H4 (cell line): ENCODE measurements at regions not wholly inside any gene's neighbourhood (a gene's known extent, or its start where the extent isn't known, plus 50 kb on each side); places are given as distances from the start of the nearest gene placed in this dataset.
"Not testable (repeated sequence)": the region's sequence is repeated elsewhere in the genome, so short reads cannot be mapped to it uniquely, and the experiment has no call there.

Source experiments
- DNase-seq: peaks from one replicate; pipeline ENCODE4 v3.0.0-alpha.2; 2015; ENCODE audit warnings: low spot score

DNA sequence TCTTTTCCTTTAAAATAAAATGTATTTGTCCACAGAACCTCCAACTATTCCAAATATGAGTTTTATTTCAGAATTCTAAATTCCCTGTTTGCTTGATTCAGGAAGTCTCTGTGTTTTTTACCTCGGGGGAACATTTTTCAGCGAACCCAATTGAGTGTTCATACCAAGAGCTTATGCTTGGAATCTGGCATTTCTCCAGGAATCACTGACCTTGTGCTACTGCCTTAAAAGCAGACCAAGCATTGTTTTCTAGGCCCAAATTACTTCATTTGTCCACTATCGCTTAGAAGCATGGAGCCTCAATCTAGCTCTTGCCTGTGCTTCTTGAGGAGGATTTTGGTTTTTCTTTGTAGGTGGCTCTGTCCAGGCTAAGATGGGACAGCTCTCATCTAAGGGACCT, 59.4 kb downstream of the EBLN1 start:
- DNase-seq, result no peak

DNA sequence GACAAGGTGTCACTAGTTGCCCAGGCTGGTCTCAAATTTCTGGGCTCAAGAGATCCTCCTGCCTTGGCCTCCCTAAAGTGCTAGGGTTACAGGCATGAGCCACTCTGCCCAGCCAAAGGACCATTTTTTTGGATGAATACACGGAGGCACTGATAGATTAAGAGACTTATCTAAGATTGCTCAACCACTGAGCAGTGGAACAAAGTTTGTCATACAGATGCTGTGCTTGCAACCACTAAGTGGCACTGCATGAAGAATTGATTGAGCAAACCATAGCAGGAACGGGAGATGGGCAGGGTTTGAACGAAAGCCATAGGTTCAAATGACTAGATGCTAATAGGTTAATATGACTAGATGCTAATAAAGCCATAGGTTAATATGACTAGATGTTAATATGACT, 61.1 kb downstream of the EBLN1 start:
- no peak for DNase-seq

DNA sequence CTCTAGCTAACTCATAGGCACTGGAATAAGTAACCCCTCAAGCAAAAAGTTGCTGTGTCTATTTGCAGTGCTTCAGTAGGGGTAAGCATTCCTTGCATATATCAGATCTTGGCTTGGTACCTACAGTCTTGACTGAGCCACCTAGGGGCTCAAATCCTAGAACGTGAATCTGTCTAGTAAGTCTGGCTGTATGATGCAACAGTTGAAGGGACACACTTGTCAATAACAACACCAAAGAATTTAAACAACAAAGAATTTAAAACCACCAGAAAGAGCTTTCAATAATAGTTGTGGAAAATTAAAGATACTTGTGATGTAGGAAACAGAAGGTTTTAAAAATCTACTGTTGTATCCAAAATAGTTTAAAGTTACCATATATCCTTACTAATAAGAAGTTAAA, 65.4 kb downstream of the EBLN1 start:
- DNase-seq, result no peak

DNA sequence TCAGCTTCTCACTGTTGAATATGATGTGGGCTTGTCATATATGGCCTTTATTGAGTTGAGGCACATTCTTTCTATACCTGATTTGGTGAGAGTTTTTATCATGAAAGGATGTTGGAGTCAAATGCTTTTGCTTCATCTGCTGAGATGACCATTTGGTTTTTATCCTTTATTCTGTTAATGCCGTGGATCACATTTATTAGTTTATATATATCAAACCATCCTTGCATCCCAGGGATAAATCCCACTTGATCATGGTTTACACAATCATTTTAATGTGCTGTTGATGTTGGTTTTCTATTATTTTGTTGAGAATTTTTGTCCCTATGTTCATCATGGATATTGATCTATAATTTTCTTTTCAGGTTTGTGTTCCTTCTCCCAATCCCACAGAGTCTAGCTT, 67.0 kb downstream of the EBLN1 start:
- no peak for DNase-seq

DNA sequence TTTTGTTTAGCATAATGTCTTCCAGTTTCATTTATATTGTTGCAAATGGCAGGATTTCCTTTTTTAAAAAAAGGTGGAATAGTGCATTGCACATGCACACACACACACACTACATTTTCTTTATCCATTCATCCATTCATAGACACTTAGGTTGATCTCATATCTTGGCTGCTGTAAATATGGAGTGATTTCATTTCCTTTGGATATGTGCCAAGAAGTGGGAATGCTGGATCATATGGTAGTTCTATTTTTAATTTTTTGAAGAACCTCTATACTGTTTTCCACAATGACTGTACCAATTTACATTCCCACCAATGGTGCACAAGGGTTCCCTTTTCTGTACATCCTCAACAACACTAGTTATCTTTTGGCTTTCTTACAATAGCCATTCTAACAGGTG, 68.9 kb downstream of the EBLN1 start:
- DNase-seq, result no peak

DNA sequence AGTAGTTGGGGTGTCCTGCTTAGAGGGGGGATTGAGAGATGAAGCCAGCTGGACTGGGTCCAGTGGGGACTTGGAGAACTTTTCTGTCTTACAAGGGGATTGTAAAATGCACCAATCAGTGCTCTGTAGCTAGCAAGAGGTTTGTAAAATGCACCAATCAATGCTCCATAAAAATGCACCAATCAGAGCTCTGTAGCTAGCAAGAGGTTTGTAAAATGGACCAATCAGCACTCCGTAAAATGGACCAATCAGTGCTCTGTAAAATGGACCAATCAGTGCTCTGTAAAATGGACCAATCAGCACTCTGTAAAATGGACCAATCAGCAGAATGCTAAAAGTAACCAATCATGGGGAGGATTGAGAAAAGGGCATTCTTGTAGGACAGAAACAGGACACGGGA, 71.9 kb downstream of the EBLN1 start:
- DNase-seq, result not testable (repeated sequence)

DNA sequence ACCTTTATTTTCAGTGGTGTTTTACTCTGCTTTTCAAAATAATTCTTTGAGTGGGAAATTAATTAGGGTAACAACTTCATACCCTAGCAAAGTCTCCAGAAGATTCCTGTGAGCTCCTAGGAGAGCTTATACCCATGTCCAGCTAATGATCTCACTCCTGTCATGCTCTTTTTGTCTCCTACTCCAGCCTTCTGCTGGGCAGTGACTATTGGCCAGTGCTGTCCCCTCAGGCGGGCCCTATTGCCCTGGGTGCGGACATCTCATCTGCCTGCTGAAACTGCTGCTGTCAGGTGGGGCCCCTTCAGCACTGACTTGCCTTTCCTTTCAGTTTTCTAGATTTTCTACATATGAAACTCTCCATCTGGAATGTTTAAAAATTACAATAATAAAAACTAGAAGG, 80.3 kb downstream of the EBLN1 start:
- no peak for DNase-seq

DNA sequence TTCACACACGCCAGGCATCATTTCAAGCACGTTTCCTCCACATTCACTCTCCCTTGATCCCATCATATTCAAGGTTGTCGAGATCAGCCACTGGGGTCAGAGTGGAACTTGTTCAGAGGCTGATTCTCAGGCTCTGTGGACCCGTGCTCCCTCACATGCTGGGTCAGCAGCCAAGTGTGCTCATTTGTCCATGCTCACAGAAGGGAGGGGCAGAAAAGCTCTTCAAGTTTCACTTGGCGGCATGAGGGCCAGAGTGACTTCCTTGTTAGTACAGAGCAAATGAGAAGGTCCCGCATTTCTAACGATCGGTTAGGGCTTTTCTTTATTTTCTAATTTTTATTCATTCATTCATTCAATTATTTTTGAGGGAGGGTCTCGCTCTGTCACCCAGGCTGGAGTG, 82.2 kb downstream of the EBLN1 start:
- no peak for DNase-seq

DNA sequence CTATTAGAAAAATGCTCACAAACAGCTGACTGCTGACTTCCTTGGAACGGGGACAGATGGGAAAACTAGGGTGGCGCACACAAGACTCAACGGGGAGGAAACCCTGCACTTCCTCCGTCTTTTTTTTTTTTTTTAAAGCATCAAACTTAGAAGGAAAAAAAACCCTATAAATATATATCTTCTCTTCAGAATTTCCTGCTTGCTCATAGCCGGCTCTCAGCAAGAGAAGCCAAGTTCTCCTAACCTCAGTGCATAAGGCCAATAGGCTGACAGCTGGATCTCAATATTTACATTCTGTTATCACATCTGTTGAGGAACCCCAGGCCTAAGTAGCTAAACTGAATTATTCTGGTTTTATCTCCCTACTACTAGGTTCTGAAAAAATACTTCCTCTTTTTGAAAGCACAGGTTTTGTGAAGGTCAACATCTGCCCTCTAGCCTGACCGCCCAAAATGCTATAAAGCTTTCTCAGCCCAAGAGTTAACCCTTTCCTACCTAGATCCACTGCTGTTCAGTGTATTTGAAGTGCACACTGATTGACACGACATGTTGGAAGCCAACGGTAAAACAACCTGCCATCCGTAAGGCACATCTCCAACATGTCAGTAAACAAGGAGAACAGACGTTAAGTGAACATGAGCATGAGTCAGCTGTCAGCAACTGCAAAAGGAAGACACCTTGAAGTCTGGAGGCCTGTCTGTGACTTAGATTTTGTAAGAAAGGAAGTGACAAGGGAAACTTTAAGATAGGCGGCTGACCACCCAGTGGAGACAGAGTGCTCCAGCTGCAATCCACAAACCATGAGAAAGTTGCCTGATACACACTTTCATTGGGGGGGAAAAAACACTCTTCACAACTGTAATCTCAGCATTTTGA, 83.8 kb downstream of the EBLN1 start:
- no peak for DNase-seq

DNA sequence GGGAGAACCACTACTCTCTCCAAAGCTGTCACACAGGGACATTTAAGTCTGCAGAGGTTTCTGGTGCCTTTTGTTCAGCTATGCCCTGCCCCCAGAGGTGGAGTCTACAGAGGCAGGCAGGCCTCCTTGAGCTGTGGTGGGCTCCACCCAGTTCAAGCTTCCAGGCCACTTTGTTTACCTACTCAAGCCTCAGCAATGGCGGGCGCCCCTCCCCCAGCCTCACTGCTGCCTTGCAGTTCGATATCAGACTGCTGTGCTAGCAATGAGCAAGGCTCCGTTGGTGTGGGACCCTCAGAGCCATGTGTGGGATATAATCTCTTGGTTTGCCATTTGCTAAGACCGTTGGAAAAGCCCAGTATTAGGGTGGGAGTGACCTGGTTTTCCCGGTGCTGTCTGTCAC, 87.0 kb downstream of the EBLN1 start:
- DNase-seq, result not testable (repeated sequence)

DNA sequence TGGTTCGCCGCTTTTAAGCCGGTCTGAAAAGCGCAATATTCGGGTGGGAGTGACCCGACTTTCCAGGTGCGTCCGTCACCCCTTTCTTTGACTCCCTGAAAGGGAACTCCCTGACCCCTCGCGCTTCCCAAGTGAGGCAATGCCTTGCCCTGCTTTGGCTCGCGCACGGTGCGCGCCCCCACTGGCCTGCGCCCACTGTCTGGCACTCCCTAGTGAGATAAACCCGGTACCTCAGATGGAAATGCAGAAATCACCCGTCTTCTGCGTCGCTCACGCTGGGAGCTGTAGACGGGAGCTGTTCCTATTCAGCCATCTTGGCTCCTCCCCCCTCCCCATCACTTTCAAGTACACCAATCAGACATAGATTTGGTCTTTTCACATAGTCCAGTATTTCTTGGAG, 88.2 kb downstream of the EBLN1 start:
- DNase-seq, result not testable (repeated sequence)

DNA sequence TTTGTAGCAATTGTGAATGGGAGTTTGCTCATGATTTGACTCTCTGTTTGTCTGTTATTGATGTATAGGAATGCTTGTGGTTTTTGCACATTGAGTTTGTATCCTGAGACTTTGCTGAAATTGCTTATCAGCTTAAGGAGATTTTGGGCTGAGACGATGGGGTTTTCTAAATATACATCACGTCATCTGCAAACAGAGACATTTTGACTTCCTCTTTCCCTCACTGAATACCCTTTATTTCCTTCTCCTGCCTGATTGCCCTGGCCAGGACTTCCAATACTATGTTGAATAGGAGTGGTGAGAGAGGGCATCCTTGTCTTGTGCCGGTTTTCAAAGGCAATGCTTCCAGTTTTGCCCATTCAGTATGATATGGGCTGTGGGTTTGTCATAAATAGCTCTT, 96.6 kb downstream of the EBLN1 start:
- DNase-seq, result not testable (repeated sequence)

DNA sequence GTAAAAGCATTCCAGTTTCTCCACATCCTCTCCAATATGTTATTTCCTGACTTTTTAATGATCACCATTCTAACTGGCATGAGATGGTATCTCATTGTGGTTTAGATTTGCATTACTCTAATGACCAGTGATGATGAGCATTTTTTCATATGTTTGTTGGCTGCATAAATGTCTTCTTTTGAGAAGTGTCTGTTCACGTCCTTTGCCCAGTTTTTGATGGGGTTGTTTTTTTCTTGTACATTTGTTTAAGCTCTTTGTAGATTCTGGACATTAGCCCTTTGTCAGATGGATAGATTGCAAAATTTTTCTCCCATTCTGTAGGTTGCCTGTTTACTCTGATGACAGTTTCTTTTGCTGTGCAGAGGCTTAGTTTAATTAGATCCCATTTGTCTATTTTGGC, 97.7 kb downstream of the EBLN1 start:
- not testable (repeated sequence) for DNase-seq

DNA sequence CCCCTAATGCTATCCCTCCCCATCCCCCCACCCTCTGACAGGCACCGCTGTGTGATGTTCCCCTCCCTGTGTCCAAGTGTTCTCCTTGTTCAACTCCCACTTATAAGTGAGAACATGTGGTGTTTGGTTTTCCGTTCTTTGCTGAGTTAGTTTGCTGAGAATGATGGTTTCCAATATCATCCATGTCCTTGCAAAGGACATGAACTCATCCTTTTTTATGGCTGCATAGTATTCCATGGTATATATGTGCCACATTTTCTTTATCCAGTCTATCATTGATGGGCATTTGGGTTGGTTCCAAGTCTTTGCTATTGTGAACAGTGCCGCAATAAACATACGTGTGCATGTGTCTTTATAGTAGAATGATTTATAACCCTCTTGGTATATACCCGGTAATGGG, 98.2 kb downstream of the EBLN1 start:
- not testable (repeated sequence) for DNase-seq

DNA sequence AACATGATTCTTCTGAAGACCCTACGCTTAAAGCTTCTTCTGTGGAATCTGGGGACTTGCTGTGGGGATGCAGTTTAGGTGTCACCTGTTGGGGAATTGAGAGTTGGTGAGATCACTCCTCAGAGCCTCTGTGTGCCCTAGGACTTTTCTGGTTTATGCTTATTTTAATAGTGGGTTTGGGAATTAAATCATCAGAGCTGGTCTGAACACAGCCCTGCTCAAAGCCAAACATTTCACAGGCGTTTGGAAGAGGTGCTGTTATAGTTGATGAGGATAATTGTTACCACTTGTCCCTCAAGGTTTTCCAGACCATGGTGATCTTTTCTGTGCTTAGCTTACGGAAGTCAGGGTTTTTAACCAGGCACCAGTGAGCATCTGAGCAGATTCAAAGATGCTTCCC, 106.1 kb downstream of the EBLN1 start:
- no peak for DNase-seq

DNA sequence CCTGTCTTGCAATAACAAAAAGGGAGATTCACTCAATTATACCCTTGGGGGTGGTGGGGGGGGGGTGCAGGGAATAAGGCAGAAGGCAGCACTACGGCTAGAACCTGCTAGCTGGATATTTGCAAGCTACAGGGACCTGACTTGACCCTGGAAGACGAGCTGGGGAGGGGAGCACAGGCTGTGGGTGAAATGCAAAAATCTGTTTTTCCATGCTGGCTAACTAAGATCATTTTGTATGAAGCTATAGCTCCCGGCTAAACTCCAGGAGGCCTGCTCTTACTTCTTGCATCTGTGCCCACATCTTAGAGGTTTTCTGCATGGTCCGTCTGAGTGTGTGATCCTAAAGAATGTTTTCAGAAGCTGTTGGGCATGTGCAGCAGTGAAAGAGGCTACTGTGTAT, 106.6 kb downstream of the EBLN1 start:
- DNase-seq, result no peak

DNA sequence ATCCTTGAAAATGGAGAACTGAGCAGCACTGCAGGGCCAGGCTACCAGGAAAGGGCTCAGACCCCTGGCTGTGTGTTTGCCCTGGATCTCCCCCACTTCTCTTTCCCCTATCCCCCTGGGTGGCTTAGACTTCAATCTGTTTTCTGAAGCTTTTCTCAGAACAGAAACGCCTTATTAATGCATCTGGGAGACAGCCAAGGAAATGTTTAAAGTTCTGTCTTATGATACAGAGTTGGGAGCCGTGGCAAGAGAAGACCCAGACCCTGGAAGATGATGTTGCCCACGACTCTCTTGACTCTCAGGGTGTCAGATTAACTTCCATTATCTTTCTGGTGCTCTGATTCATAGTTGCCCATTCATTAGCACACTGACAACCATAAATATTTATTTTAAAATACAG, 107.1 kb downstream of the EBLN1 start:
- DNase-seq, result no peak

DNA sequence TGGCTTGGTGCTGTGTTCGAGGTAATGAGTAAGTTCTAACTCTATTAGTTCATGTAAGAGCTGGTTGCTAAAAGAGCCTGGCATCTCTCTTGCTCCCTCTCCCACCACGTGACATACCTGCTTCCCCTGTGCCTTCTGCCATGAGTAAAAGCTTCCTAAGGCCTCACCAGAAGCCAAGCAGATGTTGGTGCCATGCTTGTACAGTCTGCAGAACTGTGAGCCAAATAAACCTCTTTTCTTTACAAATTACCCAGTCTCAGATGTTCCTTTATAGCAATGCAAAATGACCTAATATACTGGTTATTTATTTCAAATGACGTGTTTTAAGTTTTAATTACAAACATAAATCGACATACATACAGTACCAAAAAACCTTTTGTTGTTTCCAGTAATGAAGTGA, 101.7 kb upstream of the DNAJC1 start:
- no peak for DNase-seq

DNA sequence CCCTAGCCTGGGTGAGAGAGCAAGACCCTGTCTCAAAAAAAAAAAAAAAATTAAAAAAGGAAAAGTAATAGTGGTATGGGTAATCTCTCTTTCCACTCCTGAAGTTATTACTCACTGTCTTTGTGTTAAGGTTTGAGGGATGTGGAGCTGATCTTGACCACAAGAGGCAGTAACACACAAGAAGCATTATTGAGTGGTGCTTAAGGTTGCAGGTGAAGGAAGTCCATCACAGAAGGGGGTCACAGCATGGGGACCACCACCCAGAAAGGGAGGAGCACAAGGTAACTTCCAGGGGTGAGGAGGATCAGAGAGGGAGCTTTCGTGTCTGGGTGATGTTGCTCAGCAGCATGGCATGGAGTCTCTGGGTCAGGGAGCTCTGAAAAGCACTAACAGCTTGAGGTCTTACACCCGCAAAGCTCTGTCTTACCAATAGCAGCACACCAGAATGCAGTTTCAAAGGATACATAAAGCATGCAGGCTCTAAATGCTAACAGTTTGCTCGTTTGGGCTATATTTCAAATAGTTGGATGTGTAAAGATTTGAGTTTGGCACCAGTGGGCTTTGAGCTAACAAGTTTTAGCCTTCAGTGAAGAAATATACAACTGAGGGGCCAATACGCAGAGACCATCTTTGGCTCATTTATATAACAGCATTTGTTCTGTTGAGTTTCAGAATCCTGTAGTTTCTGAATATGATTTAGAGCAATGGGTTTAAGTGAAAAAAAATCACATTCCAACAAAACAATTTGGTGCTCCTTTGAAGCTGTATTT, 100.4 kb upstream of the DNAJC1 start:
- no peak for DNase-seq

DNA sequence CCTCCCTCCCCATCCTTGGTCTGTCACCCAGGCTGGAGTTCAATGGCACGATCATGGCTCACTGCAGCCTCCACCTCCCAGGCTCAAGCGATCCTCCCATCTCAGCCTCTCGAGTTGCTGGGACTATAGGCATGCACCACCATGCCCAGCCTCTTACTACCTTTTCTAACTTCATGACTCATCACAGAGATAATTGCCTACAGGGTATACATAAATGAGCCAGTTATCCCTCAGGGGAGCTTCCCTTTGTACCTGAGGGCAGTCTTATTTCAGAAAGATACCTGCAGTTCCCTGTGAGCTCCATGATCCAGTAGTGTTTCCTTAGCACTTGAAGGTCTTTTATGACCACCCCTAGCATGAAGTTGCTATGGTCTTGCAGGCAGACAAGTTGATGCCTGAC, 94.2 kb upstream of the DNAJC1 start:
- DNase-seq, result no peak

DNA sequence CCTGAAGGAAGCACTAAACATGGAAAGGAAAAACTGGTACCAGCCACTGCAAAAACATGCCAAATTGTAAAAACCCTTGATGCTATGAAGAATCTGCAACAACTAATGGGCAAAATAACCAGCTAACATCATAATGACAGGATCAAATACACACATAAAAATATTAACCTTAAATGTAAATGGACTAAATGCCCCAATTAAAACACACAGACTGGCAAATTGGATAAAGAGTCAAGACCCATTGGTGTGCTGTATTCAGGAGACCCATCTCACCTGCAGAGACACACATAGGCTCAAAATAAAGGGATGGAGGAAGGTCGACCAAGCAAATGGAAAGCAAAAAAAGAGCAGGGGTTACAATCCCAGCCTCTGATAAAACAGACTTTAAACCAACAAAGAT, 87.7 kb upstream of the DNAJC1 start:
- not testable (repeated sequence) for DNase-seq

DNA sequence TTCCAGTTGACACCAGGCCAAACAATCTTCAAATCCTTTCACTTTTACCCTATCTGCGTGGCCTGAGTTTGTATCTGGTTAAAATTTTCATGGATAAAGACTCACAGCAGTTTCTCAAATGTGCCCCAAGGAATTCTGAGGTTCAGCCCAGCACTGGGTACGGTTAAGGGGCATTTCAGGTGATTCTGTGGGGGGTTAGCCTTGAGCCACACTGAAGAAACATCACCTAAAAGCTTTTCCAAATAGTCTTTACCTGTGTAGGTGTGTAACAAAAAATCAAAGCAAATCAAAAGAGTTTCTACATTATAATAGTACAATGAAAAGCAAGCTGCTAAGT, 83.8 kb upstream of the DNAJC1 start:
- no peak for DNase-seq

DNA sequence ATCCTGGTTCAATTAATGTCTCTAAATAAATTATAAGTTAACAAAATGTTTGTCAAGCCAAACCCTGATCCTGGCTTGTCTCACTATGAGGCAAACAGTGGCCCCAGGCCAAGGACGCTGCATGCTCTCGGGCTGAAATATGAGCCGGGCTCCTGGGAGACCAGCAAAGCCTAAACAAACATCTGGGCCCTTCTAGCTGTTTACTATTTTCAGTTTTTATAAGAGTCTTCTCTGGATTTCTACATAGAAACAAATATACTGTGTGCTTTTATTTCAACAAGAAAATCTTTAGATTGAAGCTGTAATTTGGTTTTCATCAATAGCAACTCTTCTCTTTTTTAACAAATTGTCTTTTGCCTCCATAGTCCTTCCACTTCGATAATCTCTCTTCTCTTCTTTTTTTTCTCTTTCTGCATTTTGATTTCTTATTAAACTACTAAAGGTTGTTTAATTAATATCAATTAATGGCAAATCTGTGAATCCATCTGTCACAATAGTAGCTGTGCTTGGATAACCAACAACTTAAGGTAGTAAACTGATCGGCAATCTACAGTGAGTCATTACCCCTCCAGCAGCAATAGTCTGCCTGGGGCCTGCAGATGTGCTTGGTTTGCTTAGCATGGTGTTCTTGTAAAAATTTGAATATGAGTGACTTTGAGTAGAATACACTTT, 83.3 kb upstream of the DNAJC1 start:
- DNase-seq, result peak; percentile 65
